PC-3 (cell line): ENCODE measurements at regions not wholly inside any gene's neighbourhood (a gene's known extent, or its start where the extent isn't known, plus 50 kb on each side); places are given as distances from the start of the nearest gene placed in this dataset.

Experiments used
- ATAC-seq: fragments of 200-7000 bp; cut with Tn5 transposase; 2 replicates; pipeline ENCODE4 v1.9.1; 2020; ENCODE audit warnings: mild to moderate bottlenecking, moderate library complexity
- BruUV-seq: library from RNA; stranded (reverse); fragments of 400-500 nt; replicated peaks from 2 replicates; lab custom pipeline; 2021; lab: Mats Ljungman, UMichigan
- CTCF ChIA-PET: fragments of 300-600 bp; sonication (Branson Sonifier 250); formaldehyde crosslinking; loops from one replicate; lab custom pipeline; 2022; ENCODE audit warnings: antibody characterized with exemption; lab: Charles Lee
- POLR2A ChIA-PET: fragments of 300-600 bp; sonication (Branson Sonifier 250); formaldehyde crosslinking; loops from one replicate; lab custom pipeline; 2022; ENCODE audit warnings: antibody characterized with exemption; ENCODE audit not compliant: unreplicated experiment; lab: Charles Lee
- DNase-seq: peaks from one replicate; pipeline ENCODE4 v3.0.0-alpha.2; 2015
- H2AFZ ChIP-seq: fragments of 300-600 bp; sonication (generic); 2 replicates; pipeline ENCODE4 v1.6.0; 2016; ENCODE audit warnings: antibody characterized with exemption, low read length
- H3F3A ChIP-seq: fragments of 300-600 bp; sonication (generic); one replicate; pipeline ENCODE4 v1.6.0; 2017; ENCODE audit warnings: antibody characterized with exemption, low read length, control low read depth, mild to moderate bottlenecking; ENCODE audit not compliant: unreplicated experiment
- H3K27ac ChIP-seq: fragments of 300-600 bp; sonication (generic); 2 replicates; pipeline ENCODE4 v1.5.1; 2016; ENCODE audit warnings: mild to moderate bottlenecking, low read length
- H3K27me3 ChIP-seq: fragments of 300-600 bp; sonication (generic); 2 replicates; pipeline ENCODE4 v1.6.1; 2016; ENCODE audit warnings: low read length, mixed read lengths
- H3K36me3 ChIP-seq: fragments of 300-600 bp; sonication (generic); 2 replicates; pipeline ENCODE4 v1.6.1; 2016; ENCODE audit warnings: low read depth, mixed run types, low read length, mixed read lengths
- H3K4me1 ChIP-seq: fragments of 300-600 bp; sonication (generic); 2 replicates; pipeline ENCODE4 v1.5.1; 2016; ENCODE audit warnings: low read length; ENCODE audit not compliant: insufficient read depth
- H3K4me2 ChIP-seq: fragments of 300-600 bp; sonication (generic); 2 replicates; pipeline ENCODE4 v1.6.0; 2016; ENCODE audit warnings: low read length
- H3K4me3 ChIP-seq: fragments of 300-600 bp; sonication (generic); 2 replicates; pipeline ENCODE4 v1.5.1; 2016; ENCODE audit warnings: mild to moderate bottlenecking, low read length, mixed read lengths
- H3K79me2 ChIP-seq: fragments of 300-600 bp; sonication (generic); 2 replicates; pipeline ENCODE4 v1.6.1; 2017; ENCODE audit warnings: low read length, mixed read lengths
- H3K9ac ChIP-seq: fragments of 300-600 bp; sonication (generic); 2 replicates; pipeline ENCODE4 v1.6.0; 2016; ENCODE audit warnings: mild to moderate bottlenecking, low read length
- H3K9me2 ChIP-seq: fragments of 300-600 bp; sonication (generic); replicated peaks from 2 replicates; pipeline ENCODE4 v1.6.1; 2016; ENCODE audit warnings: mixed run types, low read length, mixed read lengths
- H3K9me3 ChIP-seq: fragments of 300-600 bp; sonication (generic); 2 replicates; pipeline ENCODE4 v1.6.1; 2016; ENCODE audit warnings: low read length, mixed read lengths
- H4K20me1 ChIP-seq: fragments of 300-600 bp; sonication (generic); 2 replicates; pipeline ENCODE4 v1.6.1; 2016; ENCODE audit warnings: low read length, mixed read lengths
- EZH2 ChIP-seq: fragments of 300-600 bp; sonication (generic); IDR thresholded peaks from one replicate; pipeline ENCODE4 v1.6.1; 2017; ENCODE audit warnings: antibody characterized with exemption, mild to moderate bottlenecking, low read length; ENCODE audit not compliant: unreplicated experiment
- EZH2phosphoT487 ChIP-seq: fragments of 300-600 bp; sonication (generic); IDR thresholded peaks from 2 replicates; pipeline ENCODE4 v1.6.1; 2018; ENCODE audit warnings: mild to moderate bottlenecking, antibody characterized with exemption, low read length, borderline replicate concordance
- intact Hi-C: fragments of 100-400 bp; cut with micrococcal nuclease; formaldehyde crosslinking; loops from 2 replicates; pipeline ENCODE4 v1.9.0; 2023
- TF ChIP-seq, protein P1 (sequence below): fragments of 300-600 bp; sonication (generic); conservative IDR thresholded peaks from 2 replicates; pipeline ENCODE4 v1.5.1; 2017; ENCODE audit warnings: antibody characterized with exemption, low read depth, mild to moderate bottlenecking, low read length

DNA sequence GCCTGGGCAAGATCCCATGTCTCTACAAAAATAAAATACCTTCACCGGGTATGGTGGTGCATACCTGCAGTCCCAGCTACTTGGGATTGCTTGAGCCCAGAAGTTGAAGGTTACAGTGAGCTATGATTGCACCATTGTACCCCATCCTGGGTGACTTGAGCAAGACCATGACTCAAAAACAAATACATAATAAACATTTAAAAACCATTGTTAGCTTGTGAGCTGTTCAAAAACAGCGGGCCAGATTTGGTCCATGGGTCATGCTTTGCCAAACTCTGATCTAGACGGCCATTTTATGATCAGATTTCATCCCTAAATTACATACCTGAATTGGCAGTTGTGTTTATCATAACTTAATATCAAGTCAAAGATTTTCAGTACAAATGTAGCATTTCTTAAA lies 76.0 kb upstream of the GPM6B start:
- H3K27me3 ChIP-seq: no peaks in the 10 kb centered on the region

DNA sequence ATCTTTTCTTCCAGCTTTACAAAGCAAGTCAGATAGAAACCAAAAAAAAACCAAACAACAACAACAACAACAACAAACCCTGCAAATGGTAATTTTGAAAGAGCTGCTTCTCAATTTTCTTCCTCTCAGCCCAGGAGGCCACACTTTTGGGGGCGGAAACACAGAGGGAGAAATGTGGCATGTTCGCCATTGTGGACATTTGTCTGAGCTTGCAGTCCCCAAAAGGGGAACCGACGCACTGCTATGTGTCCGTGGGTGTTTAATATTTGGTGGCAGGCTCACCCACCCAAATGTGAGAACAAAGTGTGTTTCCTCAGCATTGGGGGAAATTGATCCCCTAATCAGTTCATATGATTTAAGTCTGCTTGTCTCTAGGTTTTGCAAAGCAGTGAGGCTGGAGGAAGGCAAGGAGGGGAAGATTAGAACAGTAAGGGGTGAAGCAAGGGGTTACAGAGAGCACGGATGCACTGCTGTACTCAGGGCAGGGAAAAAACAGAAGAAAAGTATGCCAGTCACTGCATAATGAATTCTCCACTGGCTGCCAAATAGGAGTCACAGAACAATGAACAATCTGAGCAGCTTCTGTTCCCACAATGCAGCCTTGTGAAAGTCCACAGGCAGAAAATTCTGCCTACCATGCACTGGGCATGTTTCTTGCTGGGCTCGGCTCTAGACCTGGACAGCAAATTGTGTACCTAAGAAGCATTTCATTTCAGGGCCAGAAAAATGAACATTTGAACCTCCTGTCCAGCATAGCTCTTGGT lies 74.7 kb upstream of the GPM6B start:
- Histone ChIP-seq H3K9me2 (no peaks in the 10 kb centered on the region), H3K79me2 (no peaks in the 10 kb centered on the region), H3K4me3 (no peak overlapping the region), H3K36me3 (no peaks in the 10 kb centered on the region), H4K20me1 (no peaks in the 10 kb centered on the region), H3K27ac (no peak overlapping the region), H3K9me3 (no peaks in the 10 kb centered on the region), H2AFZ (no peak overlapping the region), H3K27me3 (no peaks in the 10 kb centered on the region), H3K9ac (no peak overlapping the region), H3F3A (no peaks in the 10 kb centered on the region), H3K4me2 (no peak overlapping the region), H3K4me1 (peaks cover 5% of the 10 kb centered on the region)
- intact Hi-C loops: no loop called here
- TF ChIP-seq EZH2 (no peak), EZH2phosphoT487 (no peak)
- TF ChIP-seq, protein P1, sequence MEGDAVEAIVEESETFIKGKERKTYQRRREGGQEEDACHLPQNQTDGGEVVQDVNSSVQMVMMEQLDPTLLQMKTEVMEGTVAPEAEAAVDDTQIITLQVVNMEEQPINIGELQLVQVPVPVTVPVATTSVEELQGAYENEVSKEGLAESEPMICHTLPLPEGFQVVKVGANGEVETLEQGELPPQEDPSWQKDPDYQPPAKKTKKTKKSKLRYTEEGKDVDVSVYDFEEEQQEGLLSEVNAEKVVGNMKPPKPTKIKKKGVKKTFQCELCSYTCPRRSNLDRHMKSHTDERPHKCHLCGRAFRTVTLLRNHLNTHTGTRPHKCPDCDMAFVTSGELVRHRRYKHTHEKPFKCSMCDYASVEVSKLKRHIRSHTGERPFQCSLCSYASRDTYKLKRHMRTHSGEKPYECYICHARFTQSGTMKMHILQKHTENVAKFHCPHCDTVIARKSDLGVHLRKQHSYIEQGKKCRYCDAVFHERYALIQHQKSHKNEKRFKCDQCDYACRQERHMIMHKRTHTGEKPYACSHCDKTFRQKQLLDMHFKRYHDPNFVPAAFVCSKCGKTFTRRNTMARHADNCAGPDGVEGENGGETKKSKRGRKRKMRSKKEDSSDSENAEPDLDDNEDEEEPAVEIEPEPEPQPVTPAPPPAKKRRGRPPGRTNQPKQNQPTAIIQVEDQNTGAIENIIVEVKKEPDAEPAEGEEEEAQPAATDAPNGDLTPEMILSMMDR: no peak
- BruUV-seq: no TSS peak
- POLR2A ChIA-PET: no interaction called here
- ATAC-seq (no peak), DNase-seq (no peak)
- CTCF ChIA-PET: interaction anchor here (0.7 kb wide), 1 partner anchor 245 kb away, joined by 3 read pairs; no protein-coding TSS in a partner anchor

More for the DNA sequence above, 76.0 kb upstream of the GPM6B start:
- Histone ChIP-seq H3K4me1 (peaks cover 6% of the 10 kb centered on the region), H3K9me3 (no peaks in the 10 kb centered on the region), H3K79me2 (no peaks in the 10 kb centered on the region), H3K4me2 (no peak overlapping the region), H3K36me3 (no peaks in the 10 kb centered on the region), H2AFZ (no peak overlapping the region), H3K9ac (no peak overlapping the region), H4K20me1 (no peaks in the 10 kb centered on the region), H3F3A (no peaks in the 10 kb centered on the region), H3K9me2 (no peaks in the 10 kb centered on the region), H3K27ac (no peak overlapping the region), H3K4me3 (no peak overlapping the region)
- no TSS peak for BruUV-seq
- TF ChIP-seq EZH2 (no peak), EZH2phosphoT487 (no peak)
- TF ChIP-seq, protein P1: no peak
- intact Hi-C loops: no loop called here
- ATAC-seq (no peak), DNase-seq (peak; percentile 14)
- CTCF ChIA-PET: no interaction called here
- POLR2A ChIA-PET: no interaction called here

DNA sequence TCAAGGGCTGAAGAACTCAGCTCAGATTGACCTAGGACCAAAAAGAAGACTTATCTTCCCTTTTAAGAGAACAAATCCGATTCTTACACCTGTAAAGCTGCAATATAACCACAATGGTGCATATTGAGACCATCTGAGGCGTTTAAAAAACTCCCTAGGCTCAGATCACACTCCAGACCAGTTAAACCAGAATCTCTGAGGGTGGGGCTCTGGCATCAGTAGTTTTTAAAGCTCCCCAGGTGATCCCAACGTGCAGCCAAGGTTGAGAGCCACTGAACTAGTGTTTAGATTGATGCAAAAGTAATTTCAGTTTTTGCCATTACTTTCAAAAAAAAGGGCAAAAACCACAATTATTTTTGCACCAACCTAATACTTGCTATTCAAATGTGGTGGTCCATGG lies 73.9 kb upstream of the GPM6B start:
- Histone ChIP-seq H4K20me1 (no peaks in the 10 kb centered on the region), H3K79me2 (no peaks in the 10 kb centered on the region), H3K9me2 (no peaks in the 10 kb centered on the region), H3K36me3 (no peaks in the 10 kb centered on the region), H3K9ac (no peak overlapping the region), H3K4me3 (no peak overlapping the region), H3K27me3 (no peaks in the 10 kb centered on the region), H3K4me2 (no peak overlapping the region), H3F3A (no peaks in the 10 kb centered on the region), H3K9me3 (no peaks in the 10 kb centered on the region), H3K4me1 (peaks cover 5% of the 10 kb centered on the region), H2AFZ (no peak overlapping the region), H3K27ac (no peak overlapping the region)
- TF ChIP-seq EZH2phosphoT487: no peak
- TF ChIP-seq EZH2: no peak
- TF ChIP-seq, protein P1: no peak
- peak; percentile 2 for DNase-seq
- CTCF ChIA-PET: interaction anchor here (0.7 kb wide), 1 partner anchor 244 kb away, joined by 3 read pairs; no protein-coding TSS in a partner anchor
- POLR2A ChIA-PET: no interaction called here
- BruUV-seq: no TSS peak
- ATAC-seq: no peak
- intact Hi-C loops: no loop called here
